ENCODE measurements at regions not wholly inside any gene's neighbourhood (a gene's known extent, or its start where the extent isn't known, plus 50 kb on each side); places are given as distances from the start of the nearest gene placed in this dataset.

DNA sequence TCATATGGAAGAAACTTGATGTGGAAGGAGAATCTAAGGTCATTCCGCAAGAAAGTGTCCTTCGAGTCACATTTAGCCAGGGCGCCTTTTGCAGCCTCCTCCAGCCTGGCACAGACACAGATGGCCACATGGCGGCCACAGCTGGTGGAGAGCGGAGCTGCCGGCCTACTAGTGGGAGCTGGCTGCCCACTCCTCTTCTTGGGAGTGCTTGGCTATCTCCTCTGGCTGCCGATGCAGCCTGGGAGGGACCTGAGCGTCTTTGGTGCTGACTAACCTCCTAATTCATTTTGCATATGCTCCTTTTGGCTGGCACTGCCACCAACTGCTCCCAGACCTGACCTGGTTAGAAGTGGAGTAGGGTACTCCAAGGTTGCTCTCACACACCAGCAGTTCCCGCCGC is 199.3 kb upstream of the MYT1L start:
- no peaks in the 10 kb centered on the region for H3K36me3 ChIP-seq
- H3K9me3 ChIP-seq, result no peaks in the 10 kb centered on the region
- WGBS, 5 donors, result 83 to 92% (median 89%) methylated on average over 8 to 10 of the region's 10 CpGs
- H3K27me3 ChIP-seq (replicated peaks in 1 of 7), result no peaks in the 10 kb centered on the region
- no peaks in the 10 kb centered on the region for H3K4me1 ChIP-seq
- H3K4me3 ChIP-seq, result no peak overlapping the region
- TF ChIP-seq POLR2AphosphoS5 (IDR thresholded peaks at IDR 0.05) (no peak), POLR2A (IDR thresholded peaks at IDR 0.05) (no peak)
- TF ChIP-seq, protein P1, sequence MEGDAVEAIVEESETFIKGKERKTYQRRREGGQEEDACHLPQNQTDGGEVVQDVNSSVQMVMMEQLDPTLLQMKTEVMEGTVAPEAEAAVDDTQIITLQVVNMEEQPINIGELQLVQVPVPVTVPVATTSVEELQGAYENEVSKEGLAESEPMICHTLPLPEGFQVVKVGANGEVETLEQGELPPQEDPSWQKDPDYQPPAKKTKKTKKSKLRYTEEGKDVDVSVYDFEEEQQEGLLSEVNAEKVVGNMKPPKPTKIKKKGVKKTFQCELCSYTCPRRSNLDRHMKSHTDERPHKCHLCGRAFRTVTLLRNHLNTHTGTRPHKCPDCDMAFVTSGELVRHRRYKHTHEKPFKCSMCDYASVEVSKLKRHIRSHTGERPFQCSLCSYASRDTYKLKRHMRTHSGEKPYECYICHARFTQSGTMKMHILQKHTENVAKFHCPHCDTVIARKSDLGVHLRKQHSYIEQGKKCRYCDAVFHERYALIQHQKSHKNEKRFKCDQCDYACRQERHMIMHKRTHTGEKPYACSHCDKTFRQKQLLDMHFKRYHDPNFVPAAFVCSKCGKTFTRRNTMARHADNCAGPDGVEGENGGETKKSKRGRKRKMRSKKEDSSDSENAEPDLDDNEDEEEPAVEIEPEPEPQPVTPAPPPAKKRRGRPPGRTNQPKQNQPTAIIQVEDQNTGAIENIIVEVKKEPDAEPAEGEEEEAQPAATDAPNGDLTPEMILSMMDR (IDR thresholded peaks at IDR 0.05 in 8 of 11, conservative IDR thresholded peaks at IDR 0.05 in 3 of 11), result no peak
- no peak for DNase-seq
- intact Hi-C loops (cut with DNase I; ENCODE audit: low total_unique reads), result no loop called here
- no peak overlapping the region for H3K27ac ChIP-seq

DNA sequence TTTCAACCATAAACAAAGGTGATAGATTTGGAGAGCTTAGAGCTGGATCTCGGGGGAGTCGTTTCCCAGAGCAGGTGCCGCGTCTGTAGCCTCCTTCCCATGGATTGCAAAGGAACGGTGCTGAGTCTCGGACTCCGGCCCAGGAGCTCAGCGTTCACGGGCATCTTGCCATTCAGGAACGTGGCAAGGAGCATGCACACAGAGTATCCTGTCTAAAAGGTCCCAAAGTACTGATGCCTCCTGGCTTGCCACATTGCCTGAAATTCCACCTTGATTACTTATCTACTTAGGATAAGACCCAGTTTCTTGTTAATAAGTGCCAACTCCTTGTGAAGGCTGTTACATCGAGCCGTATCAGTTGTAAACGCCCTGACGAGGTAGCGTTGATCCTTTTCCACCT is 197.8 kb upstream of the MYT1L start:
- TF ChIP-seq POLR2AphosphoS5 (IDR thresholded peaks at IDR 0.05) (no peak), POLR2A (IDR thresholded peaks at IDR 0.05) (no peak)
- TF ChIP-seq, protein P1 (IDR thresholded peaks at IDR 0.05 in 8 of 11, conservative IDR thresholded peaks at IDR 0.05 in 3 of 11), result no peak
- DNase-seq, result no peak
- intact Hi-C loops (cut with DNase I; ENCODE audit: low total_unique reads), result no loop called here
- H3K4me1 ChIP-seq, result no peaks in the 10 kb centered on the region
- H3K36me3 ChIP-seq, result no peaks in the 10 kb centered on the region
- H3K27me3 ChIP-seq (replicated peaks in 1 of 7), result no peaks in the 10 kb centered on the region
- H3K4me3 ChIP-seq, result no peak overlapping the region
- WGBS, 5 donors, result 90 to 93% (median 92%) methylated on average over 15 of the region's 15 CpGs
- no peak overlapping the region for H3K27ac ChIP-seq
- no peaks in the 10 kb centered on the region for H3K9me3 ChIP-seq

DNA sequence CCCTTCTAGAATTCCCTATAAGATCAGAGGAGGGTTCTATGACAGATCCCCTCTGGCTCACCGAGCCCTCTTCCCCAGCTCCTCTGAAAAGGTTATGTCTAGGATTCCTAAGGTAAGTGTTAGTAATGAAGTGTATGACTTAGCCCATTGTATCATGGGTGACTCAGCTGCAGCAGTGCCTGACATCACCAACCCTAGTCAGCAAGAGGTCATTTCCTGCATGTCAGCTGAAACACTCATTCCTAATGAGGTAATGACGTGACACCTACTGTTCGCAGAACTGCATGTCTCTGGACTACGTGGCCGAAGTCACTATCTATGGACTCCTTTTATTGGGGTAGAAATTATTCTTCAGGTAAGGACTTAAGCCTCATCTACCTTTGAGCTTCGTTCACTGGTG is 196.1 kb upstream of the MYT1L start:
- intact Hi-C loops (cut with DNase I; ENCODE audit: low total_unique reads), result no loop called here
- Histone ChIP-seq H3K4me3 (no peak overlapping the region), H3K27me3 (replicated peaks in 1 of 7) (no peaks in the 10 kb centered on the region), H3K36me3 (no peaks in the 10 kb centered on the region), H3K27ac (no peak overlapping the region), H3K4me1 (no peaks in the 10 kb centered on the region), H3K9me3 (no peaks in the 10 kb centered on the region)
- DNase-seq, result no peak
- 77 to 86% (median 78%) methylated on average over 6 of the region's 6 CpGs for WGBS, 5 donors
- TF ChIP-seq POLR2A (IDR thresholded peaks at IDR 0.05) (no peak), POLR2AphosphoS5 (IDR thresholded peaks at IDR 0.05) (no peak)
- TF ChIP-seq, protein P1 (IDR thresholded peaks at IDR 0.05 in 8 of 11, conservative IDR thresholded peaks at IDR 0.05 in 3 of 11), result no peak

DNA sequence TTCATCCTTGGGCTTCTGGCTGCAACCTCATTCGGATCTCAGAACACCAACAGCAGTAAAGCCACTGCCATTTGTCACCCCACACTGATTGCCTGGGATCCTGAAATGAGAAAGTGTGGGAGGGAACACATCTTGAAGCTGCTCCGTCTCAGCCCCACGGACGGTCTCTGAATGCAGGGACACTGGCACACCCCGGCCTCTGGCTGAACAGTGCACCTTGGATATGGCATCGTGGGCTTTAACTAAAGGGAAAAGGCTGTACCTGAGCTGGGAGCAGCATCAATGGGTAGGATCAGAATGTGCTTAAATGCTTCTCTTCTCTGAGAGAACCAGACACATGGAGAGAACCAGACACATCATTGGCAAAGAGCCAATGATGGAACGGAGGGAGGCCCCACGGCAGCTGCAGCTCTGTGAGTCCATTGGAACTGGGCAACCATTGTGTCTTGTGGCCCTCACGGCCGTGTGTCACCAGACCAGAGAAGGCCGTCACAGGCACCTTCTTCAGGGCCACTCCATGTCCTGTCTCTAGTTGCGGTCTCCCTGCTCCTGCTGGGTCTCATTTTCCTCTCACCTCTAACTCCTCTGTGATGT is 193.4 kb upstream of the MYT1L start:
- Histone ChIP-seq H3K4me3 (no peak overlapping the region), H3K36me3 (no peaks in the 10 kb centered on the region), H3K27ac (no peak overlapping the region), H3K9me3 (no peaks in the 10 kb centered on the region), H3K27me3 (replicated peaks in 1 of 7) (peaks cover 0 to 5% (median 0%) of the 10 kb centered on the region in 7 donors), H3K4me1 (no peaks in the 10 kb centered on the region)
- 70 to 87% (median 79%) methylated on average over 11 to 12 of the region's 12 CpGs for WGBS, 5 donors
- intact Hi-C loops (cut with DNase I; ENCODE audit: low total_unique reads), result no loop called here
- TF ChIP-seq, protein P1 (IDR thresholded peaks at IDR 0.05 in 8 of 11, conservative IDR thresholded peaks at IDR 0.05 in 3 of 11), result no peak
- no peak for TF ChIP-seq POLR2A (IDR thresholded peaks at IDR 0.05)
- TF ChIP-seq POLR2AphosphoS5 (IDR thresholded peaks at IDR 0.05), result no peak
- no peak for DNase-seq

All from spleen (tissue), 11 donors.